ENCODE measurements at regions not wholly inside any gene's neighbourhood (a gene's known extent, or its start where the extent isn't known, plus 50 kb on each side); places are given as distances from the start of the nearest gene placed in this dataset.

GRCh38 chr1:22212400-22213233, 69.7 kb upstream of the WNT4 start:
- TF ChIP-seq CTCF (IDR thresholded peaks at IDR 0.05; ENCODE audit: low read depth, low read length, poor library complexity, severe bottlenecking) (no peak), EZH2phosphoT487 (IDR thresholded peaks at IDR 0.05; ENCODE audit: borderline replicate concordance, low read length) (no peak)
